ENCODE measurements at regions not wholly inside any gene's neighbourhood (a gene's known extent, or its start where the extent isn't known, plus 50 kb on each side); places are given as distances from the start of the nearest gene placed in this dataset.

GRCh38 chr18:70558371-70558770 is 269.5 kb downstream of the SOCS6 start:
- no peak for TF ChIP-seq MAZ (IDR thresholded peaks at IDR 0.05; ENCODE audit: borderline replicate concordance, low read depth, low read length)
- TF ChIP-seq CTCF (IDR thresholded peaks at IDR 0.05) = no peak
- TF ChIP-seq MAFK (IDR thresholded peaks at IDR 0.05; ENCODE audit: partially characterized antibody) = no peak
- TF ChIP-seq HDAC2 (IDR thresholded peaks at IDR 0.05) = no peak
- no peak for TF ChIP-seq NFE2L2 (conservative IDR thresholded peaks at IDR 0.05; ENCODE audit: low read length)
- no peak for TF ChIP-seq KDM1A (IDR thresholded peaks at IDR 0.05; ENCODE audit: low read depth)
- no peak for TF ChIP-seq JUN (IDR thresholded peaks at IDR 0.05)
- no peak for TF ChIP-seq USF2 (IDR thresholded peaks at IDR 0.05)
- TF ChIP-seq GATA3 (IDR thresholded peaks at IDR 0.05; ENCODE audit: borderline replicate concordance) = no peak
- TF ChIP-seq RFX5 (IDR thresholded peaks at IDR 0.05) = no peak
- TF ChIP-seq POLR2A (IDR thresholded peaks at IDR 0.05; ENCODE audit: low read length) = no peak
- TF ChIP-seq RCOR1 (IDR thresholded peaks at IDR 0.05; ENCODE audit: low read depth, low read length) = no peak
